ENCODE measurements at regions not wholly inside any gene's neighbourhood (a gene's known extent, or its start where the extent isn't known, plus 50 kb on each side); places are given as distances from the start of the nearest gene placed in this dataset.
A peak's percentile ranks its signal among the peaks of the same experiment; 100 is the strongest.

DNA sequence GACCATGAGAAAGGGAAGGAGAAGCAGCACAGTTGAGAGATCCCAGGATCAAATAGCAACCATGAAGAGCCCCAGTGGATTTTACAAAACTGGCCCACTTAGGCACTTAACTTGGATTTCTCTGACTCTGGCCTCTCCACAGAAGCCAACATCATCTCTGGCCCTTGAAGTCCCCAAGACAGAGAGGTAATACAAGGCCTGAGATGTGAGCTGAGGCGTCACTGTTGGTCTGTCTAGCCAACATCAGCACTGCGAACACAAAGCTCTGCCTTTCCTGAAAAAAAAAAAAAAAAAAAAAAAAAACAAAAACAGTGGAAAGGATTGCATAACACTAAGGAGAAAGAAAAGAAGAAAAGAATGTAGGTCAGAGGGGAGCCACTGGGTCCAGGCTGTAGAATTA is 378.3 kb downstream of the BRINP1 start:
- Mint-ChIP-seq H3K4me1 (peaks cover 18% of the 10 kb centered on the region), H3K27me3 (ENCODE audit: insufficient read depth) (no peaks in the 10 kb centered on the region), H3K27ac (no peak overlapping the region), H3K4me3 (no peak overlapping the region), H3K9me3 (no peaks in the 10 kb centered on the region), H3K36me3 (ENCODE audit: low read depth) (no peaks in the 10 kb centered on the region)
- Histone ChIP-seq H3K4me3 (ENCODE audit: low read length) (no peak overlapping the region), H3K9ac (ENCODE audit: extremely low read depth, low read length, poor library complexity, severe bottlenecking) (no peak overlapping the region), H3K27me3 (ENCODE audit: control insufficient read depth, insufficient read depth, low read length, poor library complexity, severe bottlenecking) (no peaks in the 10 kb centered on the region), H3K4me1 (ENCODE audit: control insufficient read depth, insufficient read depth, low read length) (no peaks in the 10 kb centered on the region), H3K36me3 (ENCODE audit: control insufficient read depth, insufficient read depth, low read length) (no peaks in the 10 kb centered on the region), H3K27ac (ENCODE audit: low read depth, low read length) (no peak overlapping the region), H3K9me3 (ENCODE audit: control insufficient read depth, low read length) (no peaks in the 10 kb centered on the region)
- 100% methylated on average over 2 of the region's 2 CpGs; no CpG with 5 or more reads in 1 of the 2 experiments for WGBS, 2 experiments (ENCODE audit: insufficient coverage in 1 of 2, insufficient read length in 1 of 2)
- DNase-seq = no peak
- no peak for TF ChIP-seq CTCF (conservative IDR thresholded peaks at IDR 0.05)

- Histone ChIP-seq H3K9me3 (ENCODE audit: control insufficient read depth, low read length) (no peaks in the 10 kb centered on the region), H3K27me3 (ENCODE audit: control insufficient read depth, insufficient read depth, low read length, poor library complexity, severe bottlenecking) (no peaks in the 10 kb centered on the region), H3K4me1 (ENCODE audit: control insufficient read depth, insufficient read depth, low read length) (no peaks in the 10 kb centered on the region), H3K27ac (ENCODE audit: low read depth, low read length) (no peak overlapping the region), H3K36me3 (ENCODE audit: control insufficient read depth, insufficient read depth, low read length) (no peaks in the 10 kb centered on the region), H3K4me3 (ENCODE audit: low read length) (no peak overlapping the region), H3K9ac (ENCODE audit: extremely low read depth, low read length, poor library complexity, severe bottlenecking) (no peak overlapping the region)
- Mint-ChIP-seq H3K4me1 (peaks cover 18% of the 10 kb centered on the region), H3K9me3 (no peaks in the 10 kb centered on the region), H3K4me3 (no peak overlapping the region), H3K27me3 (ENCODE audit: insufficient read depth) (no peaks in the 10 kb centered on the region), H3K36me3 (ENCODE audit: low read depth) (no peaks in the 10 kb centered on the region), H3K27ac (no peak overlapping the region)
- WGBS, 2 experiments (ENCODE audit: insufficient coverage in 1 of 2, insufficient read length in 1 of 2) = 91 to 100% methylated on average over 1 to 3 of the region's 3 CpGs
- DNase-seq = peak; percentile 52
- no peak for TF ChIP-seq CTCF (conservative IDR thresholded peaks at IDR 0.05)
Observed at GRCh38 chr9:118991366-118992285, 377.6 kb downstream of the BRINP1 start.

DNA sequence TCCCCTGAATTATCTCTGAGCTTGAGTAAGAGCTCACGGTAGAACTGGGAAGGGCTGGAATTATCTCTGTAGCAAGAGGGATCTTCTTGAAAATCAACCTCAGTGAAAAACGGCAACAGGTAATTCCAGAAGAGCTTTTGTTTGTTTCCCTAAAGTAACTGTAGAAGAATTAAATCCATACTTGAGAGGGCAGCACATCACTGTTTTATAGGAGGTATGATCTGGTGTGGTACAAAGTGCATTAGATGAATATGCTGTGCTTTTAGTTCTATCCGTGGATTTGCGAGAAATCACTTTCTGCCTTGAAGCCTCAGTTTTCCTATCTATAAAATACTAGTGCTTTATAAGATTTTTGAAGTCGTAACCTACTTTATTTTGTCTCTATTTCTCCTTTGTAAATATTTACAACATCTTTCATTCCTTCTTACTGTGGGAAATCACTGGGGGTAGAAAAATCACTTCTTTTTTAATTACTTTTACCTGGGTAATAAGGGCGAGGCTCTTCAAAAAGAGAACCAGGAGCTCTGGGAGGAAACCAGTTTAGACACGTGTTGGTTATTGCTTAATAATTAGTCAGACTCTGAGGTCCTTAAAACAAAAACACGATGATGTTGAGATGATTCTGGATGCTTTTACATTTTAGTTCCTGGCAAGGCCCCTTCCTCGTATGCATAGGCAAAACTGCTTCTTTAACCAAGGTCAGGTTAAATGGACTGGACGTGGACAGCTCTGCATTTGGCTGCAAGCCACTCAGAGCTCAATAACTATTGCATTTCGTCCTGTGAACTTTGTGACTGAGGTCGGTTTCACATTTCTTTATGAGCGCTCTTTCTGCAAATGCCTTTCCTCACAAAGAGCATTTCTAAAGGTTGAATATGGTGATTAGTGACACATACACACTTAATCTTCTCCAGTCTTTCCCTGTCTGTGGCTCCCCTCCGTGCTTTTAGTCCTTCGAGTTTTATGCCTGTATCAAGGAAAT is 376.1 kb downstream of the BRINP1 start:
- Histone ChIP-seq H3K27ac (ENCODE audit: low read depth, low read length) (no peak overlapping the region), H3K4me3 (ENCODE audit: low read length) (no peak overlapping the region), H3K27me3 (ENCODE audit: control insufficient read depth, insufficient read depth, low read length, poor library complexity, severe bottlenecking) (no peaks in the 10 kb centered on the region), H3K9me3 (ENCODE audit: control insufficient read depth, low read length) (no peaks in the 10 kb centered on the region), H3K9ac (ENCODE audit: extremely low read depth, low read length, poor library complexity, severe bottlenecking) (no peak overlapping the region), H3K4me1 (ENCODE audit: control insufficient read depth, insufficient read depth, low read length) (no peaks in the 10 kb centered on the region), H3K36me3 (ENCODE audit: control insufficient read depth, insufficient read depth, low read length) (no peaks in the 10 kb centered on the region)
- Mint-ChIP-seq H3K4me1 (peaks cover 13% of the 10 kb centered on the region), H3K9me3 (no peaks in the 10 kb centered on the region), H3K36me3 (ENCODE audit: low read depth) (no peaks in the 10 kb centered on the region), H3K4me3 (no peak overlapping the region), H3K27me3 (ENCODE audit: insufficient read depth) (no peaks in the 10 kb centered on the region), H3K27ac (no peak overlapping the region)
- TF ChIP-seq CTCF (conservative IDR thresholded peaks at IDR 0.05) = no peak
- DNase-seq = no peak
- WGBS, 2 experiments (ENCODE audit: insufficient coverage in 1 of 2, insufficient read length in 1 of 2) = 82 to 93% methylated on average over 8 to 15 of the region's 15 CpGs

Measured in endodermal cell (in vitro differentiated cells).